SK-N-SH (cell line): ENCODE measurements at regions not wholly inside any gene's neighbourhood (a gene's known extent, or its start where the extent isn't known, plus 50 kb on each side); places are given as distances from the start of the nearest gene placed in this dataset.

ENCODE experiments used
- NFIC ChIP-seq: IDR thresholded peaks from 2 replicates; pipeline ENCODE4 v1.4.0; 2012; ENCODE audit warnings: borderline replicate concordance
- TAF1 ChIP-seq: IDR thresholded peaks from 2 replicates; pipeline ENCODE4 v1.6.1; 2012; ENCODE audit warnings: low read depth, mild to moderate bottlenecking, low read length, moderate library complexity, borderline replicate concordance
- YY1 ChIP-seq: IDR thresholded peaks from 2 replicates; pipeline ENCODE4 v1.4.0; 2012; ENCODE audit warnings: low read depth, mild to moderate bottlenecking
- TF ChIP-seq, protein P1 (sequence below): fragments of 200-600 bp; sonication (generic); IDR thresholded peaks from 2 replicates; pipeline ENCODE4 v1.6.1; 2017; ENCODE audit warnings: antibody characterized with exemption, mild to moderate bottlenecking, moderate library complexity
- TF ChIP-seq, protein P2 (sequence below): fragments of 150-350 bp; IDR thresholded peaks from 2 replicates; pipeline ENCODE4 v1.6.1; 2017; ENCODE audit warnings: antibody characterized with exemption, low read length, low read depth, borderline replicate concordance

DNA sequence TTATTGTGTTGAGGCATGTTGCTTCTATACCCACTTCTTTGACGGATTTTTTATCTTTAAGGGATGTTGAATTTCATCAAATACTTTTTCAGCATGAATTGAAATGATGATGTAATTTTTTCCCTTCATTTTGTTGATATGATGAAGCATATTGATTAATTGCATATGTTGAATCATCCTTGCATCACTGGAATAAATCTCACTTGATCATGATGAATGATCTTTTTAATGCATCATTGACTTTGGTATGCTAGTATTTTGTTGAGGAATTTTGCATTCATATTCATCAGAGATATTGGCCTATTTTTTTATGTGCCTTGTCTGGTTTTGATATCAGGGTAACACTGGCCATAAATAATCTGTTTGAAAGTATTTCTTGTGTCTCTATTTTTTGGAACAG, 754.7 kb downstream of the KCTD8 start:
- TF ChIP-seq TAF1, result no peak
- TF ChIP-seq, protein P1, sequence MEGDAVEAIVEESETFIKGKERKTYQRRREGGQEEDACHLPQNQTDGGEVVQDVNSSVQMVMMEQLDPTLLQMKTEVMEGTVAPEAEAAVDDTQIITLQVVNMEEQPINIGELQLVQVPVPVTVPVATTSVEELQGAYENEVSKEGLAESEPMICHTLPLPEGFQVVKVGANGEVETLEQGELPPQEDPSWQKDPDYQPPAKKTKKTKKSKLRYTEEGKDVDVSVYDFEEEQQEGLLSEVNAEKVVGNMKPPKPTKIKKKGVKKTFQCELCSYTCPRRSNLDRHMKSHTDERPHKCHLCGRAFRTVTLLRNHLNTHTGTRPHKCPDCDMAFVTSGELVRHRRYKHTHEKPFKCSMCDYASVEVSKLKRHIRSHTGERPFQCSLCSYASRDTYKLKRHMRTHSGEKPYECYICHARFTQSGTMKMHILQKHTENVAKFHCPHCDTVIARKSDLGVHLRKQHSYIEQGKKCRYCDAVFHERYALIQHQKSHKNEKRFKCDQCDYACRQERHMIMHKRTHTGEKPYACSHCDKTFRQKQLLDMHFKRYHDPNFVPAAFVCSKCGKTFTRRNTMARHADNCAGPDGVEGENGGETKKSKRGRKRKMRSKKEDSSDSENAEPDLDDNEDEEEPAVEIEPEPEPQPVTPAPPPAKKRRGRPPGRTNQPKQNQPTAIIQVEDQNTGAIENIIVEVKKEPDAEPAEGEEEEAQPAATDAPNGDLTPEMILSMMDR, result no peak
- TF ChIP-seq, protein P2, sequence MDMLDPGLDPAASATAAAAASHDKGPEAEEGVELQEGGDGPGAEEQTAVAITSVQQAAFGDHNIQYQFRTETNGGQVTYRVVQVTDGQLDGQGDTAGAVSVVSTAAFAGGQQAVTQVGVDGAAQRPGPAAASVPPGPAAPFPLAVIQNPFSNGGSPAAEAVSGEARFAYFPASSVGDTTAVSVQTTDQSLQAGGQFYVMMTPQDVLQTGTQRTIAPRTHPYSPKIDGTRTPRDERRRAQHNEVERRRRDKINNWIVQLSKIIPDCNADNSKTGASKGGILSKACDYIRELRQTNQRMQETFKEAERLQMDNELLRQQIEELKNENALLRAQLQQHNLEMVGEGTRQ, result no peak
- TF ChIP-seq NFIC, result no peak
- TF ChIP-seq YY1, result no peak
